Upper lobe of right lung (tissue), 1 donor: ENCODE measurements at regions not wholly inside any gene's neighbourhood (a gene's known extent, or its start where the extent isn't known, plus 50 kb on each side); places are given as distances from the start of the nearest gene placed in this dataset.

Source experiments
- ATAC-seq: fragments of 200-7000 bp; cut with Tn5 transposase; one replicate; pipeline ENCODE4 v1.9.1; 2020; ENCODE audit warnings: mild to moderate bottlenecking, moderate library complexity
- DNase-seq: peaks from one replicate; pipeline ENCODE4 v3.0.0-alpha.2; 2020
- H3K27ac ChIP-seq: fragments of 200-600 bp; one replicate; pipeline ENCODE4 v1.8.0; 2022
- H3K27me3 ChIP-seq: fragments of 200-600 bp; one replicate; pipeline ENCODE4 v1.8.0; 2022; ENCODE audit warnings: mild to moderate bottlenecking
- H3K36me3 ChIP-seq: fragments of 200-600 bp; one replicate; pipeline ENCODE4 v1.8.0; 2022
- H3K4me1 ChIP-seq: fragments of 200-600 bp; one replicate; pipeline ENCODE4 v1.8.0; 2022
- H3K4me3 ChIP-seq: fragments of 200-600 bp; one replicate; pipeline ENCODE4 v1.8.0; 2022; ENCODE audit warnings: mild to moderate bottlenecking
- H3K9me3 ChIP-seq: fragments of 200-600 bp; one replicate; pipeline ENCODE4 v1.8.0; 2022
- CTCF ChIP-seq: fragments of 200-600 bp; IDR thresholded peaks from one replicate; pipeline ENCODE4 v1.8.0; 2022; ENCODE audit warnings: antibody characterized with exemption
- intact Hi-C: fragments of 100-400 bp; cut with DNase I; formaldehyde crosslinking; loops from one replicate; pipeline ENCODE4 v1.11.0; 2022
- donor health status: DM: no; HTN: yes; CAD: no; lungs with severe emphysema.

- H3K27ac ChIP-seq: no peak overlapping the region
- H3K4me1 ChIP-seq: no peaks in the 10 kb centered on the region
- DNase-seq (no peak), ATAC-seq (no peak)
- peaks cover 5% of the 10 kb centered on the region for H3K9me3 ChIP-seq
- no peaks in the 10 kb centered on the region for H3K36me3 ChIP-seq
- intact Hi-C loops: no loop called here
- no peak for TF ChIP-seq CTCF
- H3K27me3 ChIP-seq: no peaks in the 10 kb centered on the region
- H3K4me3 ChIP-seq: no peak overlapping the region
These were observed 1469.0 kb downstream of the TECRL start for GRCh38 chr4:62940229-62940628.

GRCh38 chr4:62930884-62931283 lies 1478.4 kb downstream of the TECRL start:
- no peaks in the 10 kb centered on the region for H3K36me3 ChIP-seq
- no peaks in the 10 kb centered on the region for H3K9me3 ChIP-seq
- no peak for TF ChIP-seq CTCF
- no peak overlapping the region for H3K4me3 ChIP-seq
- no peak for ATAC-seq
- H3K27me3 ChIP-seq: no peaks in the 10 kb centered on the region
- intact Hi-C loops: no loop called here
- DNase-seq: no peak
- no peak overlapping the region for H3K27ac ChIP-seq
- H3K4me1 ChIP-seq: no peaks in the 10 kb centered on the region

- intact Hi-C loops: no loop called here
- ATAC-seq: no peak
- Histone ChIP-seq H3K4me3 (no peak overlapping the region), H3K27me3 (no peaks in the 10 kb centered on the region), H3K9me3 (no peaks in the 10 kb centered on the region), H3K27ac (no peak overlapping the region), H3K4me1 (no peaks in the 10 kb centered on the region), H3K36me3 (no peaks in the 10 kb centered on the region)
- no peak for TF ChIP-seq CTCF
- no peak for DNase-seq
These were observed 1480.8 kb downstream of the TECRL start for GRCh38 chr4:62928483-62928882.

- DNase-seq: no peak
- no peak for TF ChIP-seq CTCF
- H3K4me3 ChIP-seq: no peak overlapping the region
- H3K4me1 ChIP-seq: no peaks in the 10 kb centered on the region
- intact Hi-C loops: no loop called here
- no peaks in the 10 kb centered on the region for H3K9me3 ChIP-seq
- ATAC-seq: no peak
- H3K36me3 ChIP-seq: no peaks in the 10 kb centered on the region
- H3K27ac ChIP-seq: no peak overlapping the region
- H3K27me3 ChIP-seq: no peaks in the 10 kb centered on the region
These were observed 1481.7 kb downstream of the TECRL start for GRCh38 chr4:62927574-62927973.

DNA sequence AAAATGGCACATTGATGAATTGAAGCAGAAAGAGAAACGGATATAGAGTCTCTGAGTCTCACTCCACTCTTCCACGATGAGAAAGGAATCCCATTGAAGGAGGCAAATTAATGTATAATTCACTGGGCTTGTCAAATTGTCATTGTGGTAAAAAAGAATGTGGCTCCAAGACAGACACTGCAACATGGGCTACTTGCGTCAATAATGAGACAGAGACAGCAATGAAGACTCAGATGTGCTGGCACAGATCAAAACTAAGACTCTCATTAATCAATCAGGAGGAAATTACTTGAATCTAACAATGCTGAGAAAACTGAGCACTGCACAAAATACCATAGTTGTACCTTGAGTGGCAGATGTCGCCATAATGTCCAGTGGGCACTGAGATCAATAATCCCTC lies 1485.5 kb downstream of the TECRL start:
- Histone ChIP-seq H3K27me3 (no peaks in the 10 kb centered on the region), H3K27ac (no peak overlapping the region), H3K4me1 (no peaks in the 10 kb centered on the region), H3K36me3 (no peaks in the 10 kb centered on the region), H3K9me3 (no peaks in the 10 kb centered on the region), H3K4me3 (no peak overlapping the region)
- DNase-seq (no peak), ATAC-seq (no peak)
- no peak for TF ChIP-seq CTCF
- intact Hi-C loops: no loop called here

DNA sequence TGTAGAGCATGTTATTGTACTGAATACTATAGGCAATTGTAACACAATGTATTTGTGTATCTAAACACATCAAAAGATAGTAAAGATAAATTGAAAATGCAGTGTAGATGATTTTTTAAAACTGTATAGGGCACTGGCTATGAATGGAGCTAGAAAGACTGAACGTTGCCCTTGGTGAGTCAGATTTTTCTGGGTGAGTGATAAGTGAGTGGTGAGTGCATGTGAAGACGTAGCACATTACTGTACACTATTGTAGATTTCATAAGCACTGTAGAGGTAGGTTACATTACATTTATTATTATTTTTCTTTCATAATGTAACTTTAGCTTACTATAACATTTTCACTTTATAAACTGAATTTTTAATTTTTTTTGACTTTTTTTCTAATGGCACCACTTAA lies 1491.6 kb downstream of the TECRL start:
- no peak for DNase-seq
- ATAC-seq: no peak
- Histone ChIP-seq H3K36me3 (no peaks in the 10 kb centered on the region), H3K27ac (no peak overlapping the region), H3K4me1 (no peaks in the 10 kb centered on the region), H3K27me3 (no peaks in the 10 kb centered on the region), H3K4me3 (no peak overlapping the region), H3K9me3 (no peaks in the 10 kb centered on the region)
- no peak for TF ChIP-seq CTCF
- intact Hi-C loops: no loop called here
